Activated T-helper 1 cell treated with anti-CD3 and anti-CD28 coated beads, Interleukin-12 subunit alpha, Interleukin-12 subunit beta, Interleukin-2, Interleukin-4 antibody, amounts not matched to agents 30 ng/mL and 10 ng/mL and 1 ng/mL, durations not matched to agents 14 hours and 24 hours and 36 hours (primary cell): ENCODE measurements at regions not wholly inside any gene's neighbourhood (a gene's known extent, or its start where the extent isn't known, plus 50 kb on each side); places are given as distances from the start of the nearest gene placed in this dataset.
"Not testable (repeated sequence)": the region's sequence is repeated elsewhere in the genome, so short reads cannot be mapped to it uniquely, and the experiment has no call there.

Source experiments
- DNase-seq: peaks from one replicate; pipeline ENCODE4 v3.0.0; 2021; ENCODE audit warnings: low spot score
- H3K27ac Mint-ChIP-seq: one replicate; pipeline ENCODE4 v1.8.0; 2021; ENCODE audit warnings: mild to moderate bottlenecking, mixed read lengths
- H3K27me3 Mint-ChIP-seq: one replicate; pipeline ENCODE4 v1.8.0; 2022; ENCODE audit warnings: mild to moderate bottlenecking, moderate library complexity, mixed read lengths; ENCODE audit not compliant: insufficient read depth
- H3K36me3 Mint-ChIP-seq: one replicate; pipeline ENCODE4 v1.8.0; 2021; ENCODE audit warnings: low read depth, mixed read lengths
- H3K4me1 Mint-ChIP-seq: one replicate; pipeline ENCODE4 v1.8.0; 2021; ENCODE audit warnings: low read depth, mixed read lengths
- H3K4me3 Mint-ChIP-seq: one replicate; pipeline ENCODE4 v1.8.0; 2021; ENCODE audit warnings: mild to moderate bottlenecking, moderate library complexity, mixed read lengths
- H3K9me3 Mint-ChIP-seq: one replicate; pipeline ENCODE4 v1.8.0; 2021; ENCODE audit warnings: mixed read lengths
- intact Hi-C: fragments of 100-400 bp; cut with micrococcal nuclease; formaldehyde crosslinking; loops from one replicate; pipeline ENCODE4 v1.15.1; 2024

DNA sequence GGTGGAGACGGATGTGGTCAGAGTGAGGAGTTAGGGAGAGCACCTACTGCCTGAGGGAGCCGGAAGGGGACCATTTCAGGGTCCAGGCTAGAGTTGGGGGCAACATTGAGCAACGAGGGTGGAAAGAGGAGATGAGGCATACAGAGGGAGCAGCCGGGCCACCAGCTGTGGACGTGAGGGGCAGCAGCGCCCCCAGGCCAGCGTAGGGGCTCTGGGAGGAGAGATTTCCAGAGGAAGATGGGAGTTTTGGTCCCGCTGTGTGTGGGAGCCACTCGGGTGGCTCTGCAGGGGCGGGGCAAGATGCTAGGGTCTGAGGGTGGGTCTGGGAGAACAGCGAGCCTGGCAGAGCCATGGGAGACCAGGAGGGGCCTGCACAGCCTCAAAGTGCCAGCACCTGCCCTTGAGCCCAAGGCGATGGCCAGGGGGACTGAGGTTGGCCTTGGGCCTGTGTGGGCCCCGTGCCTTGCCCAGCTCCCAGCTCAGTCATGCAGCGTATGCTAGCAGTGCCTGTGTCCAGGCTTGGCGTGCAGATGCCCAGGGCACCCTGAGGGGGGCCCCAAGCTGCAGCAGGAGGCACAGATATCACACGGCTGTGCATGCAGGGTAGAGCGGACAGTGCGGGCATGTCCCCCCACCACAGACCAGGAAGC lies 80.5 kb upstream of the PPP1R26 start:
- H3K27me3 Mint-ChIP-seq, result no peaks in the 10 kb centered on the region
- H3K9me3 Mint-ChIP-seq, result no peaks in the 10 kb centered on the region
- no peak overlapping the region for H3K27ac Mint-ChIP-seq
- intact Hi-C loops, result no loop called here
- no peaks in the 10 kb centered on the region for H3K36me3 Mint-ChIP-seq
- H3K4me3 Mint-ChIP-seq, result no peak overlapping the region
- no peak for DNase-seq
- no peaks in the 10 kb centered on the region for H3K4me1 Mint-ChIP-seq

DNA sequence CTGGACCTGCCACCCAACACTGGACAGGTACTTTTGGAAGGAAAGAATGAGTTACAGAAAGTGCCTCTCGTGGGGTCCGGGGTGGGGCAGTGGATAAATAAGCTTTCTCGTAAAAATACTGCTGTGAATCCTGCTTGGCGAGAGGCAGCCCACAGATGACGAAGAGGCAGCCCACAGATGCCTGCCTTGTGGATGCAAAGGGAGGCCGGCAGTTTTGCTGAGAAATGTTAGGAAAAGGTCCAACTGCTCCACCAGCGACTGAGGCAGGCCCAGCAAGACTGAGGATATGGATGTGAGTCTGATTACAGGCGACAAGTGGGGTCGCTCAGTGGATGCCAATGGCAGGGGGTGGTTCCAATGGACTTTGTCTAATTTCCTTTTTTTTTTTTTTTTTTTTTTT lies 79.1 kb upstream of the PPP1R26 start:
- no peak overlapping the region for H3K4me3 Mint-ChIP-seq
- no peaks in the 10 kb centered on the region for H3K27me3 Mint-ChIP-seq
- H3K27ac Mint-ChIP-seq, result no peak overlapping the region
- intact Hi-C loops, result no loop called here
- DNase-seq, result no peak
- no peaks in the 10 kb centered on the region for H3K36me3 Mint-ChIP-seq
- no peaks in the 10 kb centered on the region for H3K4me1 Mint-ChIP-seq
- H3K9me3 Mint-ChIP-seq, result no peaks in the 10 kb centered on the region

- DNase-seq, result no peak
- Mint-ChIP-seq H3K9me3 (no peaks in the 10 kb centered on the region), H3K4me3 (no peak overlapping the region), H3K27ac (no peak overlapping the region), H3K27me3 (no peaks in the 10 kb centered on the region), H3K36me3 (no peaks in the 10 kb centered on the region), H3K4me1 (no peaks in the 10 kb centered on the region)
- intact Hi-C loops, result no loop called here
Observed at GRCh38 chr9:135401218-135401617, 78.4 kb upstream of the PPP1R26 start.

DNA sequence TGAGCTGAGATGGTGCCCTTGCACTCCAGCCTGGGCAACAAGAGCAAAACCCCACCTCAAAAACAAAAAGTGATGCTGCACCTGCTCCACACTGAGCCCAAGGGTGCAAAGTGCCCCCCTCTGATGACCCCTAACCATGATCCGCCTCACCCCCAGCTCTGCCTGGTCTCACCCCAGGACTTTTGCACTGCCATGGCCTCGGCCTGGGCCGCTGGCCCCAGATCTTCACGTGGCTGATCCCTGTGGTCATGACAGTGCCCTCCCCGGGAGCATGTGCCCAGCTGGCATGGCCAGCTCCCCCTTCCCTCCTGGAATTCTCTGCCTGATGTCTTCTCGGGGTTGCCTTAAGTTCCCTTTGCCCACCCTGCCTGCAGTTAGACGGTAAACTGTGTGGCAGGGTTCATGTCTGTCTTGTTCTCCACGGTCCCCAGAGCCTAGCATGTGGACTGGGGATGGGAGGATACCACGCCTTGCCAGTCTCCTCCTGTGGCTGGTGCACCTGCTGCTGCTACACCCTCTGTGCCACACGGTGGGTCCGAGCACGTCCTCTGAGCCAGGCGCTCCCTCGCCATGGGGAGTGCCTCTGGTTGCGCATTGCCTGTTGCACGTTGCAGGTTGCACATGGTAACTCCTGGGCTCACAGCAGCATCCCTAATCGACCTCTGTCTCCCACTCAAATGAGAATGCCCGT lies 77.4 kb upstream of the PPP1R26 start:
- no peak overlapping the region for H3K4me3 Mint-ChIP-seq
- H3K36me3 Mint-ChIP-seq, result no peaks in the 10 kb centered on the region
- H3K27ac Mint-ChIP-seq, result no peak overlapping the region
- no peaks in the 10 kb centered on the region for H3K4me1 Mint-ChIP-seq
- peaks cover 1% of the 10 kb centered on the region for H3K27me3 Mint-ChIP-seq
- H3K9me3 Mint-ChIP-seq, result no peaks in the 10 kb centered on the region
- DNase-seq, result no peak
- intact Hi-C loops, result no loop called here

DNA sequence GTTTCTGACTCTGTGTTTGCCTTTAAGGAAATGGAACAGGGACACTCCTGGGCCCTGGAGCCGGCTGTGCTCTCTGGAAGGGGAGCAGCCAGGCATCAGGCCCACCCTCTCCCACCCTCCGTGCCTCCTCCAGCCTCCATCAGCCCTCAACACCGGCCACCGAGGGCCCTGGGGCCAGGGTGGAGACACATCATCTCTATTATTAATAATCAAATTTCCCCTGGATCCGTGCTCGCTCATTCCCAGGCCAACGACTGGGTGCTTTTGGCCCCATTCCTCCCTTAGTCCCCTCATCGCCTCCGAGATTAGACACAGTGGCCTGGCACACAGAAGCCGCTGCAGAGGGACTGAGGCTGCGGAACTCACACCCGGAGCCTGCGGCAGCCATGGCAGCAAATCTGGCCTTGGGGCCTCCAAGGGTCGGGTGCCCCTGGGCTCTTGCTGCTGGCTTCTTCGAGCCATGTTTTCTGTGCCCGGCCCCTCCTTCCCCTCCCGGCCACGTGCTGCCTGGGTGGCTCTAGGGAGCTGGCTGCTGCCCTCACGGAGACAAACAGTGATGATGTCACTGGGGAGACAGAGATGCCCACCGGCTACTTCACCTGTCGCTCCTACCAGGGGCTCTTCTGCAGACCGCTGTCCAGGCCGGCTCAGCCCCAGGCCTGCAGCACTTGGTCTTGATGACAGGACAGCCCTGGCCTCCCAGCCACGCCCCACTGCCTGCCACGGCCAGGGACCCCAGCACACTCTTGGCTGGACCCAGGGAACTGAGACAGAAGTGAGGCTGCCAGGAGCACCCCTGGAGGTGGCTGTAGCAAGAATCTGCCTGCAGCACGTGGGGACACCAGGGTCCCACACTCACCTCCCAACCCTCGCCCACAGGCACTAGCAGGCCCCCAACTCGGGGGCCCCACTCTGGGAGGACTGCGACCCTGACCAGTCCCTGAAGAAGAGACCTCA lies 76.6 kb upstream of the PPP1R26 start:
- no peak for DNase-seq
- Mint-ChIP-seq H3K27ac (no peak overlapping the region), H3K4me3 (no peak overlapping the region), H3K27me3 (peaks cover 1% of the 10 kb centered on the region), H3K9me3 (no peaks in the 10 kb centered on the region), H3K4me1 (no peaks in the 10 kb centered on the region), H3K36me3 (no peaks in the 10 kb centered on the region)
- intact Hi-C loops, result no loop called here

- no peaks in the 10 kb centered on the region for H3K4me1 Mint-ChIP-seq
- intact Hi-C loops, result no loop called here
Observed at GRCh38 chr9:135403733-135404450, 75.7 kb upstream of the PPP1R26 start.

DNA sequence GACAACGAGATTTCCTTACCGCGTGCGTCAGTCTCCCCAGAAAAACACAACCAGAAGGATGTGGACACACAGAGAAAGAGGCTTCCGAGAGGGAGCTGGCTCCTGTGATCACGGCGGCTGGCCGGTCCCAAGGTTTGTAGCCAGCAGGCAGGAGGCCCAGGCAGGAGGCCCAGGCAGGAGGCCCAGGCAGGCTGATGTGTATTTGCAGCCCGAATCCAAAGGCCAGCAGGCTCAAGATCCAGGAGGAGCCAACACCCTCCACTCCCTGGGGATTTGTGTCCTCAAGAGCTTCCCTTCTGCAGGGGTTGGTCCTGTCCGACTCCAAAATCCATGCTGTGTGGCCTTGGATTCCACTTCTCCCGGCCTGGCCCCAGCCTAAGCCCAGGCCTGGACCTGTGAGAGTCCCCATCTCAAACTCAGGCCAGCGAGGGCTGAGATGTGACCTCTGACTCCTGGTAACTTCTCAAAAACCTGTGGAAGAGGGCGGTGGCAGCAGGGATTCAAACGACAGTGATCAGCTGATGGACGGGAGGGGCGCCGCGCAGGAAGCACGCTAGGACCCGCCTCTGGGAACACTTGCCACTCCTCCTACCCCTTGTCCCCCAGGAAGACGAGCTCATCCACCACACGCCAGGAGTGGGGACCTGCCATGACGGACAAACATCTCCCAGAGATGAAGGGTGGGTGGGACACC lies 75.0 kb upstream of the PPP1R26 start:
- Mint-ChIP-seq H3K27ac (no peak overlapping the region), H3K36me3 (no peaks in the 10 kb centered on the region), H3K27me3 (peaks cover 1% of the 10 kb centered on the region), H3K4me1 (no peaks in the 10 kb centered on the region), H3K9me3 (no peaks in the 10 kb centered on the region), H3K4me3 (no peak overlapping the region)
- DNase-seq, result no peak
- intact Hi-C loops, result no loop called here

More at GRCh38 chr9:135403733-135404450, 75.7 kb upstream of the PPP1R26 start:
- no peaks in the 10 kb centered on the region for H3K36me3 Mint-ChIP-seq
- H3K27me3 Mint-ChIP-seq, result peaks cover 1% of the 10 kb centered on the region
- DNase-seq, result no peak
- H3K9me3 Mint-ChIP-seq, result no peaks in the 10 kb centered on the region
- H3K27ac Mint-ChIP-seq, result no peak overlapping the region
- H3K4me3 Mint-ChIP-seq, result no peak overlapping the region

- H3K4me1 Mint-ChIP-seq, H3K36me3 Mint-ChIP-seq, intact Hi-C loops, H3K9me3 Mint-ChIP-seq, DNase-seq, H3K27ac Mint-ChIP-seq, H3K4me3 Mint-ChIP-seq, H3K27me3 Mint-ChIP-seq: not testable (repeated sequence)
Observed at GRCh38 chr9:135405145-135405464, 74.5 kb upstream of the PPP1R26 start.

- no peaks in the 10 kb centered on the region for H3K4me1 Mint-ChIP-seq
- H3K27me3 Mint-ChIP-seq, result peaks cover 1% of the 10 kb centered on the region
- no peaks in the 10 kb centered on the region for H3K36me3 Mint-ChIP-seq
- no peak overlapping the region for H3K27ac Mint-ChIP-seq
- H3K4me3 Mint-ChIP-seq, result no peak overlapping the region
- DNase-seq, result no peak
- H3K9me3 Mint-ChIP-seq, result no peaks in the 10 kb centered on the region
- intact Hi-C loops, result no loop called here
Observed at GRCh38 chr9:135408476-135409254, 70.9 kb upstream of the PPP1R26 start.

DNA sequence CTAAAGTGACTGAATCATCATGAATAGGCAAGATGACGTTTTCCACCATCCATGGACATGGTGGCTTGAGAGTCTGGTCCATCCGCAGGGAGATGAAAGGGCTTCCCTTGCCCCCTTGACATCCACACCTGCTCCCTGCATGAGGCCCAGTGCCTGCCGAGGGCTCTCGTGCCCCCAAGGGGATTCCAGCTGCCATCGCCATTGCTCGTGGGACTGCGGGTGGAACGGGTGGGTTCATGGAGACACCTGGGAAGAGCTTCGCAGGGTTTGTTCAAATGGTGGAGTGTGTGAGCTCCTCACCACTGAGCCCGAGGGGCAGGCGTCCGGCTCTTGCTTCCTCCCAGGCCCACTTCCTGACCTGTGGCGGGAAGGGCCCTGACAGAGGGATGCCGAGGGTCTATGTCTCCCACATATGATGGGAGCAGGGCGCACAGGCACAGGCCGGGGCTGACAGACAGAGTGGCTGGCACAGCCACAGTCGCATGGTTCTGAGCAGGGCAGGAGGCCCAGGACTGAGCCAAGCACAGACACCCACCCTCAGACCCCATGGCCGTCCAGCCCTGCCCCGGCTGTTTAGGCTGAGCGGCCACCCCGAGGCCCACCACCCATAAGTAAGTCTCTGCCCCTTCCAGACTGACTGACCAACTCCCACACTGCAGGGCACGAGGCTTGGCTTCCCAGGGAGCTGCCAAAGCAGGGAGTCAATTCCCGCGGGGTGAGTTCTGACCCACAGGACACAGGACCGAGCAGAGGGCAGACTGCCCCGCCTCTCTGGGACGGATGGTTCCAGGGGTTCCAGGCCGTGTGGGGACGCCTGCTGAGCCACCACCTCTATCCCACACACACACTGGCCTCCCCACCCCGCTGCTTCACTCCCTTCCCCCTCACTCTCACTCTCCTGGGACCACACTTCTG lies 70.0 kb upstream of the PPP1R26 start:
- H3K27me3 Mint-ChIP-seq, result peaks cover 1% of the 10 kb centered on the region
- no peak overlapping the region for H3K4me3 Mint-ChIP-seq
- H3K27ac Mint-ChIP-seq, result no peak overlapping the region
- DNase-seq, result no peak
- intact Hi-C loops, result no loop called here
- H3K36me3 Mint-ChIP-seq, result no peaks in the 10 kb centered on the region
- no peaks in the 10 kb centered on the region for H3K4me1 Mint-ChIP-seq
- H3K9me3 Mint-ChIP-seq, result no peaks in the 10 kb centered on the region

DNA sequence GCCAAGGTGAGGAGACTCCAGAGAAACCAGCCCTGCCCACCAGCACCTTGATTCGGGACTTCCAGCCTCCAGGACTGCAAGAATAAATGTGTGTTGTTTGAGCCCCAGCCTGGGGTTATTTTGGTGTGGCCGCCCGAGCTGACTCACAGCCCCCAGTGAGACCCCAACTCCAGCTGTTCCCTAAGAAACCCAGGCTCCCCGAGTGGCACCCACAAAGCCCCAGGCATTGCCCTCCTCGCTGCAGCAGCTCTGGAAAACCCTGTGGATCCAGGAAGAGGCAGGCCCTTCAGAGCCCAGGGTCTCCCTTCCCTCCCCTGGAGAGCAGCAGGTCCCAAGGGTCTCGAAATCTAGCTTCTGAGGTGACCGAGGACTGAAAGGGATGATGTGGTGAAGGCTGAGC lies 69.2 kb upstream of the PPP1R26 start:
- no peaks in the 10 kb centered on the region for H3K9me3 Mint-ChIP-seq
- no peaks in the 10 kb centered on the region for H3K4me1 Mint-ChIP-seq
- H3K27ac Mint-ChIP-seq, result no peak overlapping the region
- intact Hi-C loops, result no loop called here
- H3K4me3 Mint-ChIP-seq, result no peak overlapping the region
- no peaks in the 10 kb centered on the region for H3K36me3 Mint-ChIP-seq
- DNase-seq, result no peak
- peaks cover 1% of the 10 kb centered on the region for H3K27me3 Mint-ChIP-seq
